ENCODE measurements at regions not wholly inside any gene's neighbourhood (a gene's known extent, or its start where the extent isn't known, plus 50 kb on each side); places are given as distances from the start of the nearest gene placed in this dataset.
"Not testable (repeated sequence)": the region's sequence is repeated elsewhere in the genome, so short reads cannot be mapped to it uniquely, and the experiment has no call there.

DNA sequence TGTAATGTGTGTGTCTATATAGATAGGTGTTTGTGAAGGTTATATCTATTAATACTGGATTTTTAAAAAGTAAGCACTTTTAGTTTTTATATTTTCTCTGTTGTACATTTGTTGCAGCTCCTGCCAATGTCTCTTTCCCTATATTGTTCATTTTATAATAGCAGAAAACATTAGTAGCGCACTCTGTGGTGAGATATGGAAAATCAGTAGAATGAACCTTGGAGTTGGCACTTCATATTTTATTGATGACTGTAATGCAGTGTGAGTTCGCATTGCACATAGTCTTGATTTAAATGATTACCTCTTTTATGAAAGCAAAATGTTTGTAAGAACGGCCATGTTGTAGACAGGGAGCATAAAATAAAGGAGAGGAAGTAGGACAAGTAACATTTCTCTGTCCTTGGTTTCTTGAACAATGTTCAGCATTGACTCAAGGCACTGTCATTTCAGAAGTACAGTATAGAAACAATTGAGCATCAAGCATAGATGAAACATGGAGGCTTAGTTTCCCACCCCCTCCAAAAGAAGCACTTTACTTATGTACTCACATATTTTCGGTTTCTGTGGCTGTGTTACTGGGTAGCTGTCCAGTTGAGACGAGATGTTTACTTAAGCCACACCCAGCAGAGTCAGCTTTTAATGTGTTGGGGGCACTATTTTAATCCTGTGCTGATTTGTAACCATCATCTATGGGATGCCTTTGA is 74.0 kb downstream of the TANC2 start:
- Histone ChIP-seq H3K4me3 (no peak overlapping the region), H3K36me3 (no peaks in the 10 kb centered on the region), H3K9me3 (no peaks in the 10 kb centered on the region), H3K27ac (no peak overlapping the region), H3K9ac (ENCODE audit: low read depth in 2 of 2, low read length in 2 of 2) (no peak overlapping the region), H3K27me3 (no peaks in the 10 kb centered on the region), H3K4me1 (no peaks in the 10 kb centered on the region)
- TF ChIP-seq CTCF (IDR thresholded peaks at IDR 0.05) = no peak
- DNase-seq = no peak
- intact Hi-C loops (cut with DNase I) = no loop called here

DNA sequence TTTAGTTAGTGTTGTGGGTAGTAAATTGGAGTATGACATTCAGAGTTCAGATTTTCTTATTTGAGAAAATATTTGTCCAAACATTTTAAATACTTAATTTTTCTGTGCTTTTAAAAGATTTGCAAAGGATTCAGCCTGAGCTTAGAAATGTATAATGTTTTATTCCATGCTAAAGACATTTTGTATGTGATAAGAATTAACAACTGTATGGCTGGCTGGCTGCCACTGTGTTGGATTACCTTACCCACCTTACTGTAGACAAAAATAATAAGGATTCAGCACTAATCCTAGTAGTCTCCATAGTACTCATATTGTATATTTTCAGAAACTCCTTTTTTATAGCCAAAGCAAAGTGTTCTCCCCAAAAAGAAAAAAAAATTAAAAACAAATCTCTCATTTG is 74.8 kb downstream of the TANC2 start:
- no peaks in the 10 kb centered on the region for H3K36me3 ChIP-seq
- no peak for TF ChIP-seq CTCF (IDR thresholded peaks at IDR 0.05)
- H3K4me1 ChIP-seq = no peaks in the 10 kb centered on the region
- H3K27ac ChIP-seq = no peak overlapping the region
- no peak overlapping the region for H3K4me3 ChIP-seq
- H3K9ac ChIP-seq (ENCODE audit: low read depth in 2 of 2, low read length in 2 of 2) = no peak overlapping the region
- no peak for DNase-seq
- H3K27me3 ChIP-seq = no peaks in the 10 kb centered on the region
- no peaks in the 10 kb centered on the region for H3K9me3 ChIP-seq
- intact Hi-C loops (cut with DNase I) = no loop called here

- no peak for TF ChIP-seq CTCF (IDR thresholded peaks at IDR 0.05)
- Histone ChIP-seq H3K27ac (no peak overlapping the region), H3K36me3 (no peaks in the 10 kb centered on the region), H3K4me1 (no peaks in the 10 kb centered on the region), H3K4me3 (no peak overlapping the region), H3K9me3 (no peaks in the 10 kb centered on the region), H3K27me3 (no peaks in the 10 kb centered on the region), H3K9ac (ENCODE audit: low read depth in 2 of 2, low read length in 2 of 2) (no peak overlapping the region)
- DNase-seq = no peak
- intact Hi-C loops (cut with DNase I) = no loop called here
Observed at GRCh38 chr17:63041251-63041650, 75.2 kb downstream of the TANC2 start.

GRCh38 chr17:63041722-63042121 is 75.7 kb downstream of the TANC2 start:
- DNase-seq = no peak
- no peak overlapping the region for H3K4me3 ChIP-seq
- intact Hi-C loops (cut with DNase I) = no loop called here

DNA sequence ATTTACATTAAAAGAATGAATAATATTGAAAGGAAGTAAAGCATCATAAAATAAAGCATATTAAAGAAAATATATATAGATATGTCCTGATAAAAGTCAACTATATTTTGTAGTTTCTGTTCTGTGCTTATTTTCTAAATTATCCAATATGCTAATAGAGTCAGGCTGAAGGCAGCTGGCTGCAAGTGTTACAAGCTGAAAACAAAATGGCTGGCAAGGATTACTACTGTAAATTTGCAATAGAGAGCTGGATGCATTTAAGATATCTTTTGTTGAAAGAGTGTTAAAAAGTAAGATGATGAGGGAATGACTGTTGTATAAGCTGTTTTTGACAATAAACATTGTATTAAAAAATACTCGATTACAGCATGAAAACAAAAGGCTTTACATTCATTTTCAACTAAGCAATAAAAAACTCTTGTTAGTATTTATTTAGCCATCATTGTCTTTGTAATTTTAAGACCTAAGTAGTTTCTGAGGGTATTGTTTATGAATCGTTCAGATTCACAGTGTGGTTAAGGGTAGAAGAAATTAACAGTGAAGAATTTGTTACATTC is 76.3 kb downstream of the TANC2 start:
- no peak for DNase-seq

More at GRCh38 chr17:63041722-63042121, 75.7 kb downstream of the TANC2 start:
- Histone ChIP-seq H3K36me3 (no peaks in the 10 kb centered on the region), H3K9ac (ENCODE audit: low read depth in 2 of 2, low read length in 2 of 2) (no peak overlapping the region), H3K9me3 (no peaks in the 10 kb centered on the region), H3K27ac (no peak overlapping the region), H3K4me1 (no peaks in the 10 kb centered on the region), H3K27me3 (no peaks in the 10 kb centered on the region)
- no peak for TF ChIP-seq CTCF (IDR thresholded peaks at IDR 0.05)

GRCh38 chr17:63057560-63057959 is 91.5 kb downstream of the TANC2 start:
- H3K27me3 ChIP-seq; H3K36me3 ChIP-seq; DNase-seq; H3K4me1 ChIP-seq; intact Hi-C loops (cut with DNase I); H3K9me3 ChIP-seq; H3K4me3 ChIP-seq; H3K27ac ChIP-seq; H3K9ac ChIP-seq (ENCODE audit: low read depth in 2 of 2, low read length in 2 of 2): not testable (repeated sequence)

More for the DNA sequence above, 76.3 kb downstream of the TANC2 start:
- Histone ChIP-seq H3K27me3 (no peaks in the 10 kb centered on the region), H3K4me3 (no peak overlapping the region), H3K4me1 (no peaks in the 10 kb centered on the region), H3K9ac (ENCODE audit: low read depth in 2 of 2, low read length in 2 of 2) (no peak overlapping the region), H3K9me3 (no peaks in the 10 kb centered on the region), H3K36me3 (no peaks in the 10 kb centered on the region), H3K27ac (no peak overlapping the region)
- intact Hi-C loops (cut with DNase I) = no loop called here
- no peak for TF ChIP-seq CTCF (IDR thresholded peaks at IDR 0.05)

Data from colonic mucosa (tissue), 4 donors.